ENCODE measurements at regions not wholly inside any gene's neighbourhood (a gene's known extent, or its start where the extent isn't known, plus 50 kb on each side); places are given as distances from the start of the nearest gene placed in this dataset.

DNA sequence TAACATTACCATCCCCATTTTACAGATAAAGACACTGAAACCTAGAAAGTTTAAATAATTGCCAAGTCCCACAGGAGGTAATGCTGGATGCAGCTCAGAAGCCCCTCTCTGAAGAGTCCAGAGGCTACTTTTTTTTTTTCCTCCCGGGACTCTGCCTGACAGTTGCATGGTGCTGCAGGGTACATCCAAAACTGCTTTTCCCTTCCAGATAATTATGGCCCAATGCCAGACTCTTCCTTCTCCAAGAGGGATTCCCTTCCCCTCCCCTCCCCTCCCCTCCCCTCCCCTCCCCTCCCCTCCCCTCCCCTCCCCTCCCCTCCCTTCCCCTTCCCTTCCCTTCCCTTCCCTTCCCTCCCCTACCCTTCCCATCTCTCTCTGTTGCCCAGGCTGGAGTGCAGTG lies 122.9 kb downstream of the LSMEM1 start:
- no peak for TF ChIP-seq POLR2A (IDR thresholded peaks at IDR 0.05)
- TF ChIP-seq, protein P1, sequence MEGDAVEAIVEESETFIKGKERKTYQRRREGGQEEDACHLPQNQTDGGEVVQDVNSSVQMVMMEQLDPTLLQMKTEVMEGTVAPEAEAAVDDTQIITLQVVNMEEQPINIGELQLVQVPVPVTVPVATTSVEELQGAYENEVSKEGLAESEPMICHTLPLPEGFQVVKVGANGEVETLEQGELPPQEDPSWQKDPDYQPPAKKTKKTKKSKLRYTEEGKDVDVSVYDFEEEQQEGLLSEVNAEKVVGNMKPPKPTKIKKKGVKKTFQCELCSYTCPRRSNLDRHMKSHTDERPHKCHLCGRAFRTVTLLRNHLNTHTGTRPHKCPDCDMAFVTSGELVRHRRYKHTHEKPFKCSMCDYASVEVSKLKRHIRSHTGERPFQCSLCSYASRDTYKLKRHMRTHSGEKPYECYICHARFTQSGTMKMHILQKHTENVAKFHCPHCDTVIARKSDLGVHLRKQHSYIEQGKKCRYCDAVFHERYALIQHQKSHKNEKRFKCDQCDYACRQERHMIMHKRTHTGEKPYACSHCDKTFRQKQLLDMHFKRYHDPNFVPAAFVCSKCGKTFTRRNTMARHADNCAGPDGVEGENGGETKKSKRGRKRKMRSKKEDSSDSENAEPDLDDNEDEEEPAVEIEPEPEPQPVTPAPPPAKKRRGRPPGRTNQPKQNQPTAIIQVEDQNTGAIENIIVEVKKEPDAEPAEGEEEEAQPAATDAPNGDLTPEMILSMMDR (IDR thresholded peaks at IDR 0.05): no peak

Measured in right lobe of liver (tissue), 4 donors.